ENCODE measurements at regions not wholly inside any gene's neighbourhood (a gene's known extent, or its start where the extent isn't known, plus 50 kb on each side); places are given as distances from the start of the nearest gene placed in this dataset.

DNA sequence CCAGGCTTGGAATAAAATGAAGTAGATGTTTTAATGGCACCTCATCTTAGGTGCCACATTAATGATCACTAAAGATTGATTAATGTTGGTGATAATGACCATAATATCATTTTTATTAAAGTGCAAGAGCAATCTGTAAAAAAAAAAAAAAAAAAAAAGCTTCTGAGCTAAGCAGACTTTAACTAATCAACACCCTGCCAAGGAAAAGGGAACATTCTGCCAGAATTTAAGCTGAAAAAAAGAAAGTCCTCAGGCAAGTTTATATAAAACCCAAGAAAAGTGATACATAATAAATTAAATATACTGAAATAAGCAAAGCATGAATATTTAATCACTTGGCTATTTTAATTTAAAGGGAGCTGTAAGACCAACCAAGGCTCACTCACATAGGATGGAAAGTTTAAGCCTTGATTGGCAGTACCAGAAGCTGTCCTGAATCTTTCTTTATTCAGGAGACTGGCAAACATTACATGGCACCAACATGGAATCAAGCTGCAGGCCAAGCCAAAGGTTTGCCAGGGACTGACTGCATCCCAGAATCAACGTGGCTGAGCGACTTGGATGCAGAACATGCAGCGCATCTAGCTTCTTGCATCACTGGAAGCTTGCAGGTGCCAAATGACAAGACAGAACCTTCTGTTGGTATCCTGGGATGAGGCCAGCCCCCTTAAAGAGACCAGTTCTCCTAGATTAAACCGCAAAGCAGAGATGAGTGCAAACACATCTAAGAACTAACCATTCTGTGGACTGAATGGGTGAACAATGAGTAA, 413.6 kb downstream of the ENC1 start:
- TF ChIP-seq POLR2AphosphoS5 (IDR thresholded peaks at IDR 0.05) (no peak), POLR2A (IDR thresholded peaks at IDR 0.05) (no peak), EP300 (IDR thresholded peaks at IDR 0.05) (no peak)
- TF ChIP-seq, protein P1, sequence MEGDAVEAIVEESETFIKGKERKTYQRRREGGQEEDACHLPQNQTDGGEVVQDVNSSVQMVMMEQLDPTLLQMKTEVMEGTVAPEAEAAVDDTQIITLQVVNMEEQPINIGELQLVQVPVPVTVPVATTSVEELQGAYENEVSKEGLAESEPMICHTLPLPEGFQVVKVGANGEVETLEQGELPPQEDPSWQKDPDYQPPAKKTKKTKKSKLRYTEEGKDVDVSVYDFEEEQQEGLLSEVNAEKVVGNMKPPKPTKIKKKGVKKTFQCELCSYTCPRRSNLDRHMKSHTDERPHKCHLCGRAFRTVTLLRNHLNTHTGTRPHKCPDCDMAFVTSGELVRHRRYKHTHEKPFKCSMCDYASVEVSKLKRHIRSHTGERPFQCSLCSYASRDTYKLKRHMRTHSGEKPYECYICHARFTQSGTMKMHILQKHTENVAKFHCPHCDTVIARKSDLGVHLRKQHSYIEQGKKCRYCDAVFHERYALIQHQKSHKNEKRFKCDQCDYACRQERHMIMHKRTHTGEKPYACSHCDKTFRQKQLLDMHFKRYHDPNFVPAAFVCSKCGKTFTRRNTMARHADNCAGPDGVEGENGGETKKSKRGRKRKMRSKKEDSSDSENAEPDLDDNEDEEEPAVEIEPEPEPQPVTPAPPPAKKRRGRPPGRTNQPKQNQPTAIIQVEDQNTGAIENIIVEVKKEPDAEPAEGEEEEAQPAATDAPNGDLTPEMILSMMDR (IDR thresholded peaks at IDR 0.05): no peak
